Nephron progenitor cell (in vitro differentiated cells): ENCODE measurements at regions not wholly inside any gene's neighbourhood (a gene's known extent, or its start where the extent isn't known, plus 50 kb on each side); places are given as distances from the start of the nearest gene placed in this dataset.

ENCODE experiments used
- DNase-seq: peaks from one replicate; pipeline ENCODE4 v3.0.0; 2021
- H3K27ac Mint-ChIP-seq: 2 replicates; pipeline ENCODE4 v1.8.0; 2021; ENCODE audit warnings: mild to moderate bottlenecking, moderate library complexity, mixed read lengths
- H3K27me3 Mint-ChIP-seq: 2 replicates; pipeline ENCODE4 v1.8.0; 2021; ENCODE audit warnings: mild to moderate bottlenecking, low read depth, mixed read lengths; ENCODE audit not compliant: poor library complexity
- H3K36me3 Mint-ChIP-seq: 2 replicates; pipeline ENCODE4 v1.8.0; 2021; ENCODE audit warnings: low read depth, mixed read lengths
- H3K4me1 Mint-ChIP-seq: 2 replicates; pipeline ENCODE4 v1.8.0; 2021; ENCODE audit warnings: mixed read lengths
- H3K4me3 Mint-ChIP-seq: 2 replicates; pipeline ENCODE4 v1.8.0; 2021; ENCODE audit warnings: mild to moderate bottlenecking, moderate library complexity, mixed read lengths
- H3K9me3 Mint-ChIP-seq: 2 replicates; pipeline ENCODE4 v1.8.0; 2021; ENCODE audit warnings: mild to moderate bottlenecking, moderate library complexity, mixed read lengths
- CTCF ChIP-seq: fragments of 200-600 bp; sonication (generic); IDR thresholded peaks from 2 replicates; pipeline ENCODE4 v1.5.0; 2021; ENCODE audit warnings: antibody characterized with exemption

DNA sequence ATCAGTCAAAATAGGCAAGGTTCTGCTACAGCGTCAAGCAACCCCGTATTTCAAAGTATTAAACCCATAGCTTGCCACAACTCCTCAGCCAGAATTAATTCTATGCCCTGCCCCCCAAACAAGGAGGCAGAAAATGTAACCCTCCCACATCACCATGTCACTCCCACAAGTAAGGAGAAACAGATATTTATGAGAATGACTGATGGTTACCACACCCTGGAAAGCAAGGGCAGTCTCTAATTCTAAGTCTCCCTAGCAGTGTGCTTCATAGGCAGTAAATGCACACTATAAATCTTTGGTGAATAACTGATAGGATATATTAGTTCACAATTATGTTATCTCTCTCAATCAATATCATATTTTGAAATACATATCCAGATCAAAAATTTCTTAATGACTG, 228.0 kb upstream of the SLC14A2 start:
- H3K4me3 Mint-ChIP-seq: no peak overlapping the region

GRCh38 chr18:45398448-45398847, 216.8 kb upstream of the SLC14A2 start:
- Mint-ChIP-seq H3K36me3 (no peaks in the 10 kb centered on the region), H3K4me3 (no peak overlapping the region), H3K27ac (no peak overlapping the region), H3K4me1 (no peaks in the 10 kb centered on the region), H3K27me3 (no peaks in the 10 kb centered on the region), H3K9me3 (no peaks in the 10 kb centered on the region)
- DNase-seq: no peak
- TF ChIP-seq CTCF: no peak

More for the DNA sequence above, 228.0 kb upstream of the SLC14A2 start:
- Mint-ChIP-seq H3K4me1 (peaks cover 28% of the 10 kb centered on the region), H3K9me3 (peaks cover 3% of the 10 kb centered on the region), H3K27me3 (peaks cover 6% of the 10 kb centered on the region), H3K27ac (no peak overlapping the region), H3K36me3 (no peaks in the 10 kb centered on the region)
- no peak for DNase-seq
- no peak for TF ChIP-seq CTCF

DNA sequence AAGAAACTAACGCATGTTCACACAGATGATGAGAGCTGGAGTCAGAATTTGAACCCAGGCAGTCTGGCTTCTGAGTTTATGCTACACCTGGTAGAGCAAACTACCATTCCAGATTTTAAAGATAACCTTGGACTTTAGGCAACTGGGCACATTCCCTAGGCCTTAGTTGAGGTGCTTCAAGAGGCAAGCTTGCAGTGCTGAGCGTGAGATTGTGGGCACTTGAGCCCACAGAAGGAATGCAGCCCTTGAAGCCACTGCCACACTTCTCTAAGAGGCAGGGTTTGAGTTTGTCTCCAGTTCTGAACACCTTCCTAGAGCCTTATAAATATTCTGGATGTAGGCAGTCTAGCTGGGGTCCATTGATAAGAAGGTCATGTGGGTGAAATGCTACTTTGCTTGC, 216.1 kb upstream of the SLC14A2 start:
- H3K4me3 Mint-ChIP-seq: no peak overlapping the region
- no peaks in the 10 kb centered on the region for H3K4me1 Mint-ChIP-seq
- TF ChIP-seq CTCF: no peak
- DNase-seq: no peak
- H3K27me3 Mint-ChIP-seq: peaks cover 5% of the 10 kb centered on the region
- H3K9me3 Mint-ChIP-seq: no peaks in the 10 kb centered on the region
- no peaks in the 10 kb centered on the region for H3K36me3 Mint-ChIP-seq
- no peak overlapping the region for H3K27ac Mint-ChIP-seq

GRCh38 chr18:45399643-45400042, 215.6 kb upstream of the SLC14A2 start:
- no peak overlapping the region for H3K27ac Mint-ChIP-seq
- peaks cover 5% of the 10 kb centered on the region for H3K27me3 Mint-ChIP-seq
- H3K9me3 Mint-ChIP-seq: no peaks in the 10 kb centered on the region
- TF ChIP-seq CTCF: no peak
- no peak for DNase-seq
- H3K4me1 Mint-ChIP-seq: no peaks in the 10 kb centered on the region
- no peaks in the 10 kb centered on the region for H3K36me3 Mint-ChIP-seq
- H3K4me3 Mint-ChIP-seq: no peak overlapping the region

GRCh38 chr18:45402485-45403056, 212.7 kb upstream of the SLC14A2 start:
- Mint-ChIP-seq H3K36me3 (no peaks in the 10 kb centered on the region), H3K27ac (no peak overlapping the region), H3K27me3 (peaks cover 5% of the 10 kb centered on the region), H3K4me1 (no peaks in the 10 kb centered on the region), H3K9me3 (peaks cover 14% of the 10 kb centered on the region), H3K4me3 (no peak overlapping the region)
- no peak for TF ChIP-seq CTCF
- no peak for DNase-seq

DNA sequence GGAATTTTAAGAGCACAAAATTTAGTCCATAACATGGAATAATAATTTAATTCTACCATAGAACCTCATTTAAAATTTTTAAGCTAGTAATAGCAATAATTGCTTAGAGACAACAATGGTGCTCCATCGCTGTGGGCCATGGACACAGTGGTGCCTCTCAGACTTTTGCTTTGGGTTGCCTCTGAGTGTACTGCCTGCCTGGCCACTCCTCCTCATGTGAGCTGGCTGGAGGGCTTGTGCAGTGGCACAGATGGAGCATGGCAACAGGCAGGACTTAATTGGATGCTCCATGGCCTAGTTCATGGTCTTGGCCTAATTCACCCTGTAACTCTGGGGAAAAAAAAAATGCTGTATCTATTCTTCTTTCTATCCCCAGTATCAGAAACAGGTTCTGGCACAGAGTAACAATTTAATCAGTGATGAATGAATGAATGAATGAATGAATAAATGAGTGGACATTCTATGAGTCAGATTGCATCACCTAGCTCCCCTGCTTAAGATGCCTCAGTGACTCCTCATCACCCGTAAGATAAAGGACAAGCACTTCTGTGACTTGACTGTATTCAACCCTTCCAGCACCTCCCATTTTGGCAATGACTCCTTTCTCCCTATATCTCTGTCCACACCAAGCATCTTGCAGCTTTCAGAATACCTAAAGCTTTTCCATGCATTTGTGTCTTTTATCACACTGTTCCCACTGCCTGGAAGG, 211.8 kb upstream of the SLC14A2 start:
- DNase-seq: no peak
- peaks cover 20% of the 10 kb centered on the region for H3K9me3 Mint-ChIP-seq
- H3K4me3 Mint-ChIP-seq: no peak overlapping the region
- H3K4me1 Mint-ChIP-seq: no peaks in the 10 kb centered on the region
- no peak overlapping the region for H3K27ac Mint-ChIP-seq
- H3K27me3 Mint-ChIP-seq: peaks cover 5% of the 10 kb centered on the region
- TF ChIP-seq CTCF: no peak
- no peaks in the 10 kb centered on the region for H3K36me3 Mint-ChIP-seq
